GM23338 (cell line): ENCODE measurements at regions not wholly inside any gene's neighbourhood (a gene's known extent, or its start where the extent isn't known, plus 50 kb on each side); places are given as distances from the start of the nearest gene placed in this dataset.

Source experiments
- ATAC-seq: fragments of 200-7000 bp; cut with Tn5 transposase; 3 replicates; pipeline ENCODE4 v1.9.1; 2020
- DNase-seq: peaks from one replicate; pipeline ENCODE4 v3.0.0-alpha.2; 2015; ENCODE audit warnings: low spot score
- H2AFZ ChIP-seq: fragments of 200-600 bp; sonication (generic); 2 replicates; pipeline ENCODE4 v1.8.0; 2016; ENCODE audit warnings: antibody characterized with exemption, mild to moderate bottlenecking, moderate library complexity
- H3F3A ChIP-seq: fragments of 200-600 bp; sonication (generic); replicated peaks from 2 replicates; pipeline ENCODE4 v1.8.0; 2017; ENCODE audit warnings: antibody characterized with exemption, mixed run types, low read depth
- H3K27ac ChIP-seq: fragments of 200-600 bp; sonication (generic); 2 replicates; pipeline ENCODE4 v1.6.1; 2016; ENCODE audit warnings: low read depth
- H3K27me3 ChIP-seq: fragments of 200-600 bp; sonication (generic); 2 replicates; pipeline ENCODE4 v1.8.0; 2016; ENCODE audit warnings: mild to moderate bottlenecking, mixed run types, moderate library complexity; ENCODE audit not compliant: insufficient read depth
- H3K36me3 ChIP-seq: fragments of 200-600 bp; sonication (generic); 2 replicates; pipeline ENCODE4 v1.8.0; 2016; ENCODE audit warnings: mild to moderate bottlenecking; ENCODE audit not compliant: insufficient read depth
- H3K4me1 ChIP-seq: fragments of 200-600 bp; sonication (generic); 2 replicates; pipeline ENCODE4 v1.8.0; 2016; ENCODE audit warnings: mild to moderate bottlenecking, moderate library complexity; ENCODE audit not compliant: insufficient read depth
- H3K4me2 ChIP-seq: fragments of 200-600 bp; sonication (generic); 2 replicates; pipeline ENCODE4 v1.7.1; 2017; ENCODE audit warnings: mixed run types
- H3K4me3 ChIP-seq: fragments of 200-600 bp; sonication (generic); 2 replicates; pipeline ENCODE4 v1.6.1; 2016; ENCODE audit warnings: mixed run types
- H3K79me2 ChIP-seq: fragments of 200-600 bp; sonication (generic); replicated peaks from 2 replicates; pipeline ENCODE4 v1.8.0; 2017; ENCODE audit warnings: mild to moderate bottlenecking; ENCODE audit not compliant: insufficient read depth
- H3K9me2 ChIP-seq: fragments of 200-600 bp; sonication (generic); 2 replicates; pipeline ENCODE4 v1.8.0; 2017; ENCODE audit not compliant: insufficient read depth
- H4K20me1 ChIP-seq: fragments of 200-600 bp; sonication (generic); replicated peaks from 2 replicates; pipeline ENCODE4 v1.8.0; 2017; ENCODE audit warnings: mild to moderate bottlenecking; ENCODE audit not compliant: insufficient read depth
- H3K27ac Mint-ChIP-seq: 2 replicates; pipeline ENCODE4 v1.8.0; 2020; ENCODE audit warnings: inconsistent platforms, mild to moderate bottlenecking, moderate library complexity, mixed read lengths
- H3K27me3 Mint-ChIP-seq: 3 replicates; pipeline ENCODE4 v1.8.0; 2022; ENCODE audit warnings: low read depth, mild to moderate bottlenecking, moderate library complexity, mixed read lengths, inconsistent platforms; ENCODE audit not compliant: insufficient read depth, poor library complexity
- H3K36me3 Mint-ChIP-seq: 3 replicates; pipeline ENCODE4 v1.8.0; 2021; ENCODE audit warnings: low read depth, mild to moderate bottlenecking, inconsistent platforms, moderate library complexity, mixed read lengths
- H3K4me1 Mint-ChIP-seq: 3 replicates; pipeline ENCODE4 v1.8.0; 2020; ENCODE audit warnings: mild to moderate bottlenecking, inconsistent platforms, mixed read lengths
- H3K4me3 Mint-ChIP-seq: 3 replicates; pipeline ENCODE4 v1.8.0; 2021; ENCODE audit warnings: moderate library complexity, mild to moderate bottlenecking, inconsistent platforms, mixed read lengths
- H3K9me3 Mint-ChIP-seq: 3 replicates; pipeline ENCODE4 v1.8.0; 2020; ENCODE audit warnings: moderate library complexity, mild to moderate bottlenecking, inconsistent platforms, mixed read lengths
- CREB1 ChIP-seq: fragments of 250-450 bp; sonication (Bioruptor Pico); IDR thresholded peaks from 2 replicates; pipeline ENCODE4 v1.5.0; 2020; ENCODE audit warnings: low read depth, mild to moderate bottlenecking, moderate library complexity
- CTCF ChIP-seq, 2 experiments: fragments of 200-600 bp in 1 of 2; sonication (generic) in 1 of 2; conservative IDR thresholded peaks; 2 replicates each; pipeline versions ENCODE4 v1.5.1 to v1.6.1; 2016 to 2017; ENCODE audit warnings: antibody characterized with exemption in 2 of 2, low read depth in 2 of 2, mild to moderate bottlenecking in 2 of 2, moderate library complexity in 1 of 2
- ETS1 ChIP-seq: IDR thresholded peaks from 2 replicates; pipeline ENCODE4 v1.6.1; 2016; ENCODE audit warnings: antibody characterized with exemption
- EZH2 ChIP-seq: fragments of 200-600 bp; sonication (generic); IDR thresholded peaks from one replicate; pipeline ENCODE4 v1.8.0; 2017; ENCODE audit warnings: antibody characterized with exemption, mild to moderate bottlenecking, low read depth; ENCODE audit not compliant: unreplicated experiment
- EZH2phosphoT487 ChIP-seq: fragments of 200-600 bp; sonication (generic); IDR thresholded peaks from one replicate; pipeline ENCODE4 v1.8.1; 2018; ENCODE audit warnings: antibody characterized with exemption; ENCODE audit not compliant: unreplicated experiment
- JUNB ChIP-seq: IDR thresholded peaks from one replicate; pipeline ENCODE4 v1.6.1; 2016; ENCODE audit warnings: antibody characterized with exemption; ENCODE audit not compliant: unreplicated experiment
- NANOG ChIP-seq: IDR thresholded peaks from 2 replicates; pipeline ENCODE4 v1.6.1; 2016; ENCODE audit warnings: antibody characterized with exemption, borderline replicate concordance
- POLR2AphosphoS5 ChIP-seq: IDR thresholded peaks from 2 replicates; pipeline ENCODE4 v1.6.1; 2016; ENCODE audit warnings: antibody characterized with exemption, low read depth
- STAT1 ChIP-seq: IDR thresholded peaks from one replicate; pipeline ENCODE4 v1.6.1; 2016; ENCODE audit warnings: antibody characterized with exemption; ENCODE audit not compliant: unreplicated experiment
- ZNF114 ChIP-seq: fragments of 250-450 bp; sonication (Bioruptor Pico); IDR thresholded peaks from 2 replicates; pipeline ENCODE4 v1.5.0; 2020; ENCODE audit warnings: mild to moderate bottlenecking, moderate library complexity
- ZNF331 ChIP-seq: fragments of 250-450 bp; sonication (Bioruptor Pico); IDR thresholded peaks from 2 replicates; pipeline ENCODE4 v1.5.0; 2020; ENCODE audit warnings: low read depth, mild to moderate bottlenecking, moderate library complexity
- ZNF462 ChIP-seq: fragments of 250-450 bp; sonication (Bioruptor Pico); IDR thresholded peaks from 2 replicates; pipeline ENCODE4 v1.5.0; 2020; ENCODE audit warnings: mild to moderate bottlenecking, moderate library complexity
- TF ChIP-seq, protein P1 (sequence below): IDR thresholded peaks from one replicate; pipeline ENCODE4 v1.6.1; 2018; ENCODE audit warnings: antibody characterized with exemption; ENCODE audit not compliant: unreplicated experiment

- H3K27ac ChIP-seq, result no peak overlapping the region
- no peak overlapping the region for H3K4me2 ChIP-seq
- no peak overlapping the region for H2AFZ ChIP-seq
- H3K9me2 ChIP-seq, result peaks cover 8% of the 10 kb centered on the region; the same call in 1 of the 2 replicates
- H3K27ac Mint-ChIP-seq, result no peak overlapping the region
- no peaks in the 10 kb centered on the region; the same call in 2 of the 3 replicates for H3K36me3 Mint-ChIP-seq
- peaks cover 7% of the 10 kb centered on the region; the same call in 2 of the 3 replicates for H3K9me3 Mint-ChIP-seq
- no peaks in the 10 kb centered on the region for H4K20me1 ChIP-seq
- no peaks in the 10 kb centered on the region for H3F3A ChIP-seq
- H3K27me3 ChIP-seq, result no peaks in the 10 kb centered on the region
- no peaks in the 10 kb centered on the region for H3K27me3 Mint-ChIP-seq
- H3K4me1 Mint-ChIP-seq, result peaks cover 5% of the 10 kb centered on the region; the same call in 2 of the 3 replicates
- no peaks in the 10 kb centered on the region; the same call in 1 of the 2 replicates for H3K4me1 ChIP-seq
- no peak overlapping the region for H3K4me3 ChIP-seq
- H3K36me3 ChIP-seq, result no peaks in the 10 kb centered on the region
- DNase-seq (no peak), ATAC-seq (no peak)
- H3K79me2 ChIP-seq, result no peaks in the 10 kb centered on the region
- TF ChIP-seq CREB1 (CRISPR knock-in tag) (no peak), ZNF462 (CRISPR knock-in tag) (no peak), NANOG (no peak), ZNF114 (no peak), EZH2phosphoT487 (no peak), POLR2AphosphoS5 (no peak), JUNB (no peak), ZNF331 (no peak), STAT1 (no peak), CTCF (conservative IDR thresholded peaks at IDR 0.05; ENCODE audit: low read depth in 2 of 2) (no peak), ETS1 (no peak), EZH2 (no peak)
- TF ChIP-seq, protein P1, sequence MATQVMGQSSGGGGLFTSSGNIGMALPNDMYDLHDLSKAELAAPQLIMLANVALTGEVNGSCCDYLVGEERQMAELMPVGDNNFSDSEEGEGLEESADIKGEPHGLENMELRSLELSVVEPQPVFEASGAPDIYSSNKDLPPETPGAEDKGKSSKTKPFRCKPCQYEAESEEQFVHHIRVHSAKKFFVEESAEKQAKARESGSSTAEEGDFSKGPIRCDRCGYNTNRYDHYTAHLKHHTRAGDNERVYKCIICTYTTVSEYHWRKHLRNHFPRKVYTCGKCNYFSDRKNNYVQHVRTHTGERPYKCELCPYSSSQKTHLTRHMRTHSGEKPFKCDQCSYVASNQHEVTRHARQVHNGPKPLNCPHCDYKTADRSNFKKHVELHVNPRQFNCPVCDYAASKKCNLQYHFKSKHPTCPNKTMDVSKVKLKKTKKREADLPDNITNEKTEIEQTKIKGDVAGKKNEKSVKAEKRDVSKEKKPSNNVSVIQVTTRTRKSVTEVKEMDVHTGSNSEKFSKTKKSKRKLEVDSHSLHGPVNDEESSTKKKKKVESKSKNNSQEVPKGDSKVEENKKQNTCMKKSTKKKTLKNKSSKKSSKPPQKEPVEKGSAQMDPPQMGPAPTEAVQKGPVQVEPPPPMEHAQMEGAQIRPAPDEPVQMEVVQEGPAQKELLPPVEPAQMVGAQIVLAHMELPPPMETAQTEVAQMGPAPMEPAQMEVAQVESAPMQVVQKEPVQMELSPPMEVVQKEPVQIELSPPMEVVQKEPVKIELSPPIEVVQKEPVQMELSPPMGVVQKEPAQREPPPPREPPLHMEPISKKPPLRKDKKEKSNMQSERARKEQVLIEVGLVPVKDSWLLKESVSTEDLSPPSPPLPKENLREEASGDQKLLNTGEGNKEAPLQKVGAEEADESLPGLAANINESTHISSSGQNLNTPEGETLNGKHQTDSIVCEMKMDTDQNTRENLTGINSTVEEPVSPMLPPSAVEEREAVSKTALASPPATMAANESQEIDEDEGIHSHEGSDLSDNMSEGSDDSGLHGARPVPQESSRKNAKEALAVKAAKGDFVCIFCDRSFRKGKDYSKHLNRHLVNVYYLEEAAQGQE, result no peak
- no peak overlapping the region for H3K4me3 Mint-ChIP-seq
Measured at GRCh38 chr9:106479679-106480078, 383.3 kb upstream of the ZNF462 start.
